Endodermal cell (in vitro differentiated cells): ENCODE measurements at regions not wholly inside any gene's neighbourhood (a gene's known extent, or its start where the extent isn't known, plus 50 kb on each side); places are given as distances from the start of the nearest gene placed in this dataset.
A peak's percentile ranks its signal among the peaks of the same experiment; 100 is the strongest.

Experiments used
- DNase-seq: peaks from one replicate; pipeline ENCODE4 v3.0.0-alpha.2; 2017
- H3K27ac ChIP-seq: 2 replicates; pipeline ENCODE4 v1.5.1; 2013; ENCODE audit warnings: mild to moderate bottlenecking, low read depth, low read length, moderate library complexity
- H3K27me3 ChIP-seq: 2 replicates; pipeline ENCODE4 v1.6.1; 2013; ENCODE audit warnings: mild to moderate bottlenecking, low read length, moderate library complexity; ENCODE audit not compliant: insufficient read depth, control insufficient read depth, poor library complexity, severe bottlenecking
- H3K36me3 ChIP-seq: 2 replicates; pipeline ENCODE4 v1.7.0; 2013; ENCODE audit warnings: mild to moderate bottlenecking, low read length, moderate library complexity; ENCODE audit not compliant: control insufficient read depth, insufficient read depth
- H3K4me1 ChIP-seq: one replicate; pipeline ENCODE4 v1.7.0; 2013; ENCODE audit warnings: low read length; ENCODE audit not compliant: control insufficient read depth, insufficient read depth
- H3K4me3 ChIP-seq: 2 replicates; pipeline ENCODE4 v1.5.1; 2013; ENCODE audit warnings: mild to moderate bottlenecking, low read length, moderate library complexity
- H3K9ac ChIP-seq: 2 replicates; pipeline ENCODE4 v1.6.1; 2013; ENCODE audit warnings: mild to moderate bottlenecking, low read length, moderate library complexity; ENCODE audit not compliant: poor library complexity, severe bottlenecking; ENCODE audit errors: extremely low read depth
- H3K9me3 ChIP-seq: 2 replicates; pipeline ENCODE4 v1.6.1; 2013; ENCODE audit warnings: mild to moderate bottlenecking, low read length, moderate library complexity; ENCODE audit not compliant: control insufficient read depth
- H3K27ac Mint-ChIP-seq: 2 replicates; pipeline ENCODE4 v1.8.0; 2020; ENCODE audit warnings: mixed read lengths
- H3K27me3 Mint-ChIP-seq: 2 replicates; pipeline ENCODE4 v1.8.0; 2021; ENCODE audit warnings: mild to moderate bottlenecking, mixed read lengths; ENCODE audit not compliant: insufficient read depth
- H3K36me3 Mint-ChIP-seq: 2 replicates; pipeline ENCODE4 v1.8.0; 2020; ENCODE audit warnings: low read depth, mixed read lengths
- H3K4me1 Mint-ChIP-seq: 2 replicates; pipeline ENCODE4 v1.8.0; 2020; ENCODE audit warnings: mixed read lengths
- H3K4me3 Mint-ChIP-seq: 2 replicates; pipeline ENCODE4 v1.8.0; 2020; ENCODE audit warnings: mild to moderate bottlenecking, moderate library complexity, mixed read lengths
- H3K9me3 Mint-ChIP-seq: 2 replicates; pipeline ENCODE4 v1.8.0; 2020; ENCODE audit warnings: mild to moderate bottlenecking, mixed read lengths
- WGBS, 2 experiments: methylation state at CpG; one replicate each; pipeline versions ENCODE4 v1.1.5 to v1.1.7; 2013; ENCODE audit warnings: missing lambda C conversion rate in 2 of 2, mixed read lengths in 1 of 2; ENCODE audit not compliant: insufficient coverage in 1 of 2, insufficient read length in 1 of 2; 5-methylcytosine and 5-hydroxymethylcytosine counted together
- TF ChIP-seq, protein P1 (sequence below): fragments of 200-600 bp; sonication (generic); conservative IDR thresholded peaks from 2 replicates; pipeline ENCODE4 v1.5.0; 2021; ENCODE audit warnings: antibody characterized with exemption, mild to moderate bottlenecking

DNA sequence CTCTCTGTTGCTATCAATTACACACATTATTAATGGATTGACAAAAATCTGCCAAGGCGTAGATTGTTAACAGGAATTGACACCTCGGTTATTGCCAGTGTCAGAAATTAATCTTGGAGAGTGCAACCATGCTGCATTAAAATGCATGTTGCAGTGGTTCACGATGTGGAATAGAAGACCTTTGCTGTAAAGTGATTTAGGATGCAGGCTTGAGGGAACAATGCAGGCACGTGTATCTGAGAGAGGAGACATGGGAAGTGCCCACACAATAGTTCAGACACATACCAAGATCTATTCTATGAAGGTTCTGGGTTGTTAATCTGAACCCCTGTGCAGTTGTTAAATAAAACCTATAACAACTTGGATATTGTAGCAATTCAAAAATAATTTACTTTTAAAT lies 1032.8 kb upstream of the CDH8 start:
- no peak overlapping the region for H3K9ac ChIP-seq
- no peaks in the 10 kb centered on the region for H3K27me3 Mint-ChIP-seq
- no peak overlapping the region for H3K27ac ChIP-seq

GRCh38 chr16:63067141-63067540 lies 1030.9 kb upstream of the CDH8 start:
- Histone ChIP-seq H3K27ac (peak overlapping the region; percentile 25), H3K9me3 (no peaks in the 10 kb centered on the region), H3K4me1 (no peaks in the 10 kb centered on the region), H3K9ac (no peak overlapping the region), H3K36me3 (no peaks in the 10 kb centered on the region), H3K27me3 (no peaks in the 10 kb centered on the region), H3K4me3 (no peak overlapping the region)
- Mint-ChIP-seq H3K9me3 (peaks cover 4% of the 10 kb centered on the region), H3K4me1 (peaks cover 20% of the 10 kb centered on the region), H3K36me3 (no peaks in the 10 kb centered on the region), H3K27ac (no peak overlapping the region), H3K27me3 (no peaks in the 10 kb centered on the region), H3K4me3 (no peak overlapping the region)
- TF ChIP-seq, protein P1, sequence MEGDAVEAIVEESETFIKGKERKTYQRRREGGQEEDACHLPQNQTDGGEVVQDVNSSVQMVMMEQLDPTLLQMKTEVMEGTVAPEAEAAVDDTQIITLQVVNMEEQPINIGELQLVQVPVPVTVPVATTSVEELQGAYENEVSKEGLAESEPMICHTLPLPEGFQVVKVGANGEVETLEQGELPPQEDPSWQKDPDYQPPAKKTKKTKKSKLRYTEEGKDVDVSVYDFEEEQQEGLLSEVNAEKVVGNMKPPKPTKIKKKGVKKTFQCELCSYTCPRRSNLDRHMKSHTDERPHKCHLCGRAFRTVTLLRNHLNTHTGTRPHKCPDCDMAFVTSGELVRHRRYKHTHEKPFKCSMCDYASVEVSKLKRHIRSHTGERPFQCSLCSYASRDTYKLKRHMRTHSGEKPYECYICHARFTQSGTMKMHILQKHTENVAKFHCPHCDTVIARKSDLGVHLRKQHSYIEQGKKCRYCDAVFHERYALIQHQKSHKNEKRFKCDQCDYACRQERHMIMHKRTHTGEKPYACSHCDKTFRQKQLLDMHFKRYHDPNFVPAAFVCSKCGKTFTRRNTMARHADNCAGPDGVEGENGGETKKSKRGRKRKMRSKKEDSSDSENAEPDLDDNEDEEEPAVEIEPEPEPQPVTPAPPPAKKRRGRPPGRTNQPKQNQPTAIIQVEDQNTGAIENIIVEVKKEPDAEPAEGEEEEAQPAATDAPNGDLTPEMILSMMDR, result no peak
- no peak for DNase-seq

More for the DNA sequence above, 1032.8 kb upstream of the CDH8 start:
- no peak overlapping the region for H3K27ac Mint-ChIP-seq
- no peaks in the 10 kb centered on the region for H3K9me3 ChIP-seq
- no peaks in the 10 kb centered on the region for H3K36me3 ChIP-seq
- TF ChIP-seq, protein P1, result no peak
- H3K27me3 ChIP-seq, result no peaks in the 10 kb centered on the region
- 72 to 83% methylated on average over 2 to 4 of the region's 4 CpGs for WGBS, 2 experiments
- no peak for DNase-seq
- H3K4me3 ChIP-seq, result no peak overlapping the region
- H3K9me3 Mint-ChIP-seq, result peaks cover 4% of the 10 kb centered on the region
- no peak overlapping the region for H3K4me3 Mint-ChIP-seq
- H3K4me1 ChIP-seq, result no peaks in the 10 kb centered on the region
- peaks cover 15% of the 10 kb centered on the region for H3K4me1 Mint-ChIP-seq
- H3K36me3 Mint-ChIP-seq, result no peaks in the 10 kb centered on the region

- Histone ChIP-seq H3K27me3 (no peaks in the 10 kb centered on the region), H3K4me3 (no peak overlapping the region), H3K27ac (no peak overlapping the region), H3K36me3 (no peaks in the 10 kb centered on the region), H3K9ac (no peak overlapping the region), H3K4me1 (no peaks in the 10 kb centered on the region), H3K9me3 (no peaks in the 10 kb centered on the region)
- peak overlapping the region; percentile 64 for H3K27ac Mint-ChIP-seq
- H3K36me3 Mint-ChIP-seq, result no peaks in the 10 kb centered on the region
- WGBS, 2 experiments, result 86 to 100% methylated on average over 1 to 3 of the region's 3 CpGs
- no peak overlapping the region for H3K4me3 Mint-ChIP-seq
- DNase-seq, result no peak
- TF ChIP-seq, protein P1, result no peak
- no peaks in the 10 kb centered on the region for H3K27me3 Mint-ChIP-seq
- peaks cover 8% of the 10 kb centered on the region for H3K9me3 Mint-ChIP-seq
- H3K4me1 Mint-ChIP-seq, result peaks cover 20% of the 10 kb centered on the region
Observed at GRCh38 chr16:63066552-63066951, 1030.3 kb upstream of the CDH8 start.
